ENCODE measurements at regions not wholly inside any gene's neighbourhood (a gene's known extent, or its start where the extent isn't known, plus 50 kb on each side); places are given as distances from the start of the nearest gene placed in this dataset.

- TF ChIP-seq ZNF274 (IDR thresholded peaks at IDR 0.05; ENCODE audit: low read depth, low read length) (no peak), YY1 (IDR thresholded peaks at IDR 0.05; ENCODE audit: insufficient read depth, insufficient read length) (no peak)
Measured at GRCh38 chr1:232890340-232890943, 60.0 kb upstream of the NTPCR start.
